T-helper 1 cell treated with Interleukin-12 subunit alpha and Interleukin-12 subunit beta and Interleukin-4 antibody, amounts not matched to agents 30 ng/mL and 1 ng/mL, for 36 hours (primary cell): ENCODE measurements at regions not wholly inside any gene's neighbourhood (a gene's known extent, or its start where the extent isn't known, plus 50 kb on each side); places are given as distances from the start of the nearest gene placed in this dataset.

Experiments
- intact Hi-C: fragments of 100-400 bp; cut with micrococcal nuclease; formaldehyde crosslinking; loops from one replicate; pipeline ENCODE4 v1.15.1; 2024

DNA sequence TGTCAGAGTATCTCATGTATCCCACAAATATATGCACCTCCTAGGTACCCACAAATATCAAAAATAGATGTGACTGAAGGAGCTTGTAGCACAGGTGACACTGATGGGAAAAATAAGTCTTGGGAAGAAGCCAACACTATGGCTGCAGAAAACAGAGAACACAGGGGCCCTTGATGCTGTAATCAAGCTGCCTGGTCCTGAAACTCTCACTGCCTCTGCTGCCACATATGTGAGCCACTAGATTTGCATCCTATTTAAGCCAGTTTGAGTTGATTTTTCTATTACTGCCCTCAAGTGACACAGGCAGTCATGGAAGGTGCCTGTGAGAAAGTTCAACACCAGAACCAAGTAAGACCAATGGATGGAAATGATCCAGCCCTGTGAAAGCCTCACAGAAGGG lies 720.8 kb downstream of the UQCRFS1 start:
- intact Hi-C loops = no loop called here

- intact Hi-C loops = no loop called here
Observed at GRCh38 chr19:28489776-28490175, 723.2 kb downstream of the UQCRFS1 start.

- intact Hi-C loops = no loop called here
Observed at GRCh38 chr19:28489126-28489660, 723.8 kb downstream of the UQCRFS1 start.

DNA sequence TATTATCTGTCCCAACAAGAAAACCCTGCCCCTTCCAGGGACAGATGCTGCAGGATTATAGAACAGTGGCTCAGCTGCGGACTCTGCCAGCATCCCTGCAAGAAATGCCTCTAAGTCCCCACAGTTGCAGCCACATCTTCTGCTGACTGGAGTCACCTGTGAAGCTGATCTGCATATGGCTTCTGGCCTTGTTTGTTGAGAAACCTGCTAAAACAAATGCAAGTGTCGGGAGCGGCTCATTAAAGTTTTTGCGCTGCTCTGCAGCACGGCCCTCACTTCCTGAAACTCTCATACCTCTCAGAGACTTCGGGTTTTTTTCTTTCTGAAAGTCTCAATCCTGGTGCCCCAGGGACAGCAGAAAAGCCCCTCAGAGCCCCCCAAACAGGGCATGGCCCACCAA lies 725.0 kb downstream of the UQCRFS1 start:
- intact Hi-C loops = loop anchor here (1.0 kb wide), 1 partner anchor 13 kb away; no protein-coding TSS in a partner anchor

DNA sequence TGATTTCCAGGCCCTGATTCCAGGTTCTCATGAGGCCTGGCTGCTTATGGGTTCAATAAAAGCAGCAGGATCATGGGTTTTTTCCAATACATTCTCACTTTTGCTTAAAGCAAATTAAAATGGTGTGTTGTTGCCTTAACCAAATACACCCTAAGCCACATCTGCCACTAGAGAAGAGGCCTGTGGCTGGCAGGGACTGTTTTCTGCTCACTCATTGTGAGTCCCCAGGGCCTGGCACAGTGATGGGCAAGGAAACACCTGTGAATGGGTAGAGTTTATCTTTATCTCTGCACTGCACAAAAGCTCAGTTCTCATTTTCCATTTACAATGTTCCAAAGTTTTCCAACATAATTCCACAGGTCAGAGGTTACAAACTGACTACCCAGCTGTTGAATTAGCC lies 726.0 kb downstream of the UQCRFS1 start:
- intact Hi-C loops = no loop called here

DNA sequence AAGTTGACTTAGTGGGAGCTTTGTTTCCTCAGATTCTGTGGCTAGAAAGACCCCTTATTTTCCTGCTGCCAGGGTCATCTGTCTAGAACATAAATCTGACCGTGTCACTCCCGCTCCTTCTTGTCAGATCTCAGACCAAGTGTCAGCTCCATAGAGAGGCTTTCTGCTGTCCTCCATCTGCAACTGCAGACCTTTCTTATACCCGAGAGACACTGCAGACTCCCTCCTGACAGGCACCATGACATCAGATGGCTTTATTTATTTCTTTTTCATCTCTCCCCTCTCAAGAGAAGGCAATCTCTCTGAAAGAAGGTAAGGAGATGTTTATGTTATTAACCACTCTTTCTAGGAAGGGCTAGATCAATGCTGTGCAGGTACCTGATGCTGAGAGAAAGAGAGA lies 726.5 kb downstream of the UQCRFS1 start:
- intact Hi-C loops = no loop called here

DNA sequence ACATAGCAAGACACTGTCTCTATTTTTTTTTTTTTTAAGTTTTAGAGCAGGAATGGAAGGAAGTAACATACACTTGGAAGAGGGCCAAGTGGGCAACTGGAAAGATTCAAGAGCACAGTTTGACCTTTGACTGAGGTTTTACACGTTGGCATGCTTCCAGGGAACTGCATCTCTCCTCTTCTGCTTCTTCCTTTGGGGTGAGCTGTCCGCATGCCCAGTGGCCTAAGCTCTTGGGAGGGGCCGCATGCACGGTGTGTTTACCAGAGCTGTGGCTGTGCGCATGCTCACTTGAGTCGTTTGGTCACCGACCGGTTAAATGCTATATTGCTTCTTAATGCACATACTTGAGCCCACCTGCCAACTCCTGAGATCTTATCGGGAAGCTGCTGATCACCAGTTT lies 727.7 kb downstream of the UQCRFS1 start:
- intact Hi-C loops = no loop called here

- intact Hi-C loops = loop anchor here (5.0 kb wide), 1 partner anchor 149 kb away; no protein-coding TSS in a partner anchor
Observed at GRCh38 chr19:28483197-28483596, 729.8 kb downstream of the UQCRFS1 start.

DNA sequence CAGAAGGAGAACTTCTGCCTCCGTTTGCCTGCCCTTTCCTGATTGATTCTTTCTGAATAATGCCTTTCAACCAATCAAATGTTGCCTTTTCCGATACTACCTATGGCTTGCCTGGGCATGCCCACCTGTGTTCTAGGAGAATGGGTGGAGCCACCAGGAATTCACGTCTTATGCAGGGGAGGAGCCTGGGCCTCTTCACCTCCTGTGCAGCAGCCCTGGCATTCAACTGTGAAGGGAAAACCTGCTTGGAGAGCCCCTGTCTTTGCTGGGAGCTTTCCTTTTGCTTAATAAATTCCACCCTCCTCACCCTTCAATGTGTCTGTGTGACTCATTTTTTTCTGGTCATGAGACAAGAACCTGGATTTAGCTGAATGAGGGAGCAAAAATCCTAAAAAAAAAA lies 730.7 kb downstream of the UQCRFS1 start:
- intact Hi-C loops = loop anchor here (5.0 kb wide), 1 partner anchor 150 kb away; no protein-coding TSS in a partner anchor

DNA sequence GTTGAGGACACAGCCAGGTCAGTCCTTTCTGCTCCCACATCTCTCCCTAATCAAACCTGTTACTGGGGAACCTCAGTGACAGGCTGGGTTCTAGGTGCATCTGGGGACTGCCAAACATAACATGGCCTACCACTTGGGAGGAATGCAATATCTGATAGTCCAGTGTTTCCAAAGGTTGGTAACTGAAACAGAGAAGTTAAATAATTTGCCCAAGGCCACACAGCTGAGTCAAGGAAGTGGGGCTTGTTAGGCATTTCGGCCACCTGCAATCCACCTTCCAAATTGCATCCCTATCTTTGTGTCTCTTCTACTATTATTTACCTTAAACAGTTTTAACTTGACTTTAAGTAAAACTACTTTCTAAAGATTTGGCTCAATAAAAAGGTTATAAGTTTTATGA lies 731.3 kb downstream of the UQCRFS1 start:
- intact Hi-C loops = loop anchor here (1.0 to 5.0 kb wide), 2 partner anchors 12 to 151 kb away; no protein-coding TSS in a partner anchor

GRCh38 chr19:28475525-28475924 lies 737.4 kb downstream of the UQCRFS1 start:
- intact Hi-C loops = no loop called here

- intact Hi-C loops = no loop called here
Observed at GRCh38 chr19:28472843-28473242, 740.1 kb downstream of the UQCRFS1 start.

DNA sequence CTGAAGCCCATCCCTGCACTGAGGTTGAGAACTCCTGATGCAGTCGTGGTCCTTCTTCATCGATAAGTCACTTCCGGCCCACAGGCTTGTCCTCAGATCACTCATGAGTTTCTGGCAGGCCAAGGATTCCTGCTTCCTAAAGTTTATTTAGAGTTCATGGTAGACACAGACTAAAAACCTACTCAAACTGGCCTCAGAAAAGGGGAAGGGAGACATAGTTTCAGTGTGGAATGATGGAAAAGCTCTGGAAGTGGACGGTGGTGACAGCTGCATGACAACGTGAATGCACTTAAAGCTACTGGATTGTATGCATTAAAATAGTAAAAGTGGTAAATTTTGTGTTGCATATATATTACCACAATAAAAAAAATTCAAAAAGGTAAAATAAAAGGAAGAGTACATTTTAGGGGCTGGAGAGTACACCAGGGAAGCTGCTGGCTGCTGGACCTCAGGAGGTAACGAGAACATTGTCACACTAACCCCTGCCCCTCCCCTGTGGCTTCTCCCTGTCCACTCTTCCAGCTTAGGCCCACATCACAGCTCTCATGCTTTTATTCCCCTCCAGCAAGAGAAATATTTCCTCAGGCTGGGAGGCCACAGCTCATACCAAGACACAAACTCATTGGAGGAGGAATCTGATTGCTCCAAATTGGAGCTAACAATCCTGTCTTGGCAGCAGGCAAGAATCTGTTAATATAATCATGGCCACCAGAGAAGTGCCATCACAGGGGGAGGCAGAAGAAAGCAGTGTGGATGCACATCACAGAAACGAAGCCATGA lies 741.0 kb downstream of the UQCRFS1 start:
- intact Hi-C loops = no loop called here

DNA sequence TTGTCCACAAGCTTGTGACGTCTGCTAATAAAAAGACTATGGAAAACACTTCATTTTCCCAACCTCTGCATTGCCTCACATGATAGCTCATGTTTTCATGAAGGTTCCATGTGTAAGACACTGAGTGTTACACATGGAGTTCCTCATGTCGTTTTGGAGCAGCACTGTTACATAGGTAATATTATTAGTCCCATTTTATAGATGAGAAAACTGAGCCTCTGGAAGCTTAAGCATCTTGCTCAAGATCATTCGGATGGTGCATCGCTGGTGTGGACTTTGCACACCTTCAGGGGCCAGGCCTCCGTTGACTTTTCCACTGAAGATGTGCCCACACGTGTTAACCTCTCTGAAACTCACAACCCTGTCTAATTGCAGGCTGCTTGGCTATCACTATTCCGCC lies 743.4 kb downstream of the UQCRFS1 start:
- intact Hi-C loops = loop anchor here (1.0 to 5.0 kb wide), 3 partner anchors 12 to 142 kb away; no protein-coding TSS in a partner anchor

GRCh38 chr19:28468701-28469459 lies 744.1 kb downstream of the UQCRFS1 start:
- intact Hi-C loops = loop anchor here (1.0 to 5.0 kb wide), 3 partner anchors 12 to 142 kb away; no protein-coding TSS in a partner anchor

DNA sequence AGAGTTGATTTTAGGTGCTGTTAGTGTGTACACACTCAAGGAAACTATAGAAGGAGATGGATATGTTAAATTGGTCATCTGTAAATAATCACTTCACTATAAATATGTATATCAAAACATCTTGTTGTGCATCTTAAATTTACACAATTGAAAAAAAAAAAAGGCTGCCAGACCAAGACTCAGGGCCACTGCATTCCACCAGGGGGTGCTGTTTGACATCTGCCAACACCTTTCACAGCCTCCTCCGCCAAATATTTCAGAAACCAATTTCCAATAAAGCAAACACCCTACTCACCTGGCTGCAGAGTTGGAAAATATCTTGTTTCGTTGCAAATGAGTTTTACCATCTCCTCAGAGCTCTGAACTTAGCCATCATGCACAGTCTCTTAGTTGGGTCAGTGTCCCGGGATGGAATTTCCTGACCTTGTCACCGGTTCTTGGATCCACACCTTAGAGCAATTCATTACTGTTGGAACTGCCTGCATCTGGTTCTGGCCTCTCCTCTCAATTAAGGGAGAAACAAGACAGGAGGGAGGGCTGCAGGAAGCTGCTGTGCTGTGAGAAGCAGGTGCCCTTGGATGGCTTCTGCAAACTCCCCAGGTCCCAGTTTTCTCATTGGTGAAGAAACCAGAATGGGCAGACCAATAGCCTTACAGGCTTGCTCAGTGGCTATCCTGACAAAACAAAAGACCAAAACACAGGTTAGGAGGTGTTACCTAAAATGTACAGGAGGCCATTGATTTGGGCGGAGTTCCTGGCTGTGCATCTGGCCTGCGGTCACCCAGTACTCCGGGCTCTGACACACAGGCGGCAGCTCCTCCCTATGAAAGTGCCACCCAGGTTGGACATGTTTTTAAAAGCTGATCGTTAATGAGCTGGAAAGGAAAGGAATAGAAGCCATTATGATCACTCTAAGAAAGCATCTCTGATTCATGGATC lies 746.6 kb downstream of the UQCRFS1 start:
- intact Hi-C loops = loop anchor here (1.0 to 5.0 kb wide), 4 partner anchors 139 to 244 kb away; no protein-coding TSS in a partner anchor

DNA sequence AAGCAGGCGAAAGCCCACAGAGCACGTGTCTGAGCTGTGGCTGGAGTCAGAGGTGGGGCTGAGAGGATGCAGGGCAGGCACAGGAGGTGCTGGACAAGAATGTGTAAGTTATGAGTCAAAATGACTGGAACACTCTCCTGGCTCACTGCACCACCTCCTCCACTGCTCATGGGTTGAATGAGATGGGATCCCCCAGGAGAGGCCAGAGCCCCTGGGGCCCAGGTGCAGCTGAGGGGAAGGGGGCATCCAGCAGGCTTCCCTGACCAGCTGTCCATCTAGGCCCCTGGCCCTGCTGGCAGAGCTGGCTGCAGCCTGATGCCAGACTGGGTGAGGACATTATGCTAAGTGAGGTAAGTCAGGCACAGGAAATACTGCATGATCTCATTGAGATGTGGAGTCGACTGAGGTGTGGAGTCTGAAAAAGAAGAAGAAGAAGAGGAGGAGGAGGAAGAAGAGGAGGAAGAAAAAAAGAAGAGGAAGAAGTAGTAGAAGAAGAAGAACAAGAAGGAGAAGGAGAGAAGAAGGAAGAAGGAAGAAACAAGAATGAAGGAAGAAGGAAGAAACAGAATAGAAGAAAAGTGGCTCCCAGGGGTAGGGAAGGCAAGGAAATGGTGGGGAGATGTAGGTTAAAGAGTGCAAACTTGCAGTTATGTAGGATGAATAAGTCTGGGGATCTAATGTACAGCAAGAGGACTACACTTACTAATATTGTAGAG lies 747.4 kb downstream of the UQCRFS1 start:
- intact Hi-C loops = loop anchor here (1.0 to 5.0 kb wide), 4 partner anchors 138 to 245 kb away; no protein-coding TSS in a partner anchor

GRCh38 chr19:28463493-28464053 lies 749.4 kb downstream of the UQCRFS1 start:
- intact Hi-C loops = no loop called here

DNA sequence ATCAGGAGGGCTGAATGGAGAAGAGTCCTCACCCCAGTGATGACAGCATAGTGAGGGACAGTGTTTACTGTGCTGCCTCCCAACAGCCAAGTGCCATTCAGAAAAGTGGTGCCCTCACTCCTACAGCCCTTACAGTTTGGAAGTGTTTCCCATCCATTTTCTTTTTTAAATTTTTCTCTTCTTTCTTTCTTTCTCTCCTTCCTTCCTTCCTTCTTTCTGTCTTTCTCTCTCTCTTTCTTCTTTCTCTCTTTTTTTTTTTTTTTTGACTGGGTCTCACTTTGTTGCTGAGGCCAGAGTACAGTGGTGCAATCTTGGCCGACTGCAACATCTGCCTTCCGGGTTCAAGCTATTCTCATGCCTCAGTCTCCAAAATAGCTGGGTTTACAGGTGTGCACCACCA lies 755.3 kb downstream of the UQCRFS1 start:
- intact Hi-C loops = no loop called here
